HG03521 (cell line): ENCODE measurements at regions not wholly inside any gene's neighbourhood (a gene's known extent, or its start where the extent isn't known, plus 50 kb on each side); places are given as distances from the start of the nearest gene placed in this dataset.

ENCODE experiments used
- ATAC-seq: cut with Tn5 transposase; IDR thresholded peaks from one replicate; pipeline ENCODE4 v1.9.1; 2021; ENCODE audit warnings: mild to moderate bottlenecking, moderate library complexity; ENCODE audit not compliant: unreplicated experiment

GRCh38 chr2:18749912-18750526, 160.7 kb upstream of the NT5C1B start:
- ATAC-seq, result no peak

DNA sequence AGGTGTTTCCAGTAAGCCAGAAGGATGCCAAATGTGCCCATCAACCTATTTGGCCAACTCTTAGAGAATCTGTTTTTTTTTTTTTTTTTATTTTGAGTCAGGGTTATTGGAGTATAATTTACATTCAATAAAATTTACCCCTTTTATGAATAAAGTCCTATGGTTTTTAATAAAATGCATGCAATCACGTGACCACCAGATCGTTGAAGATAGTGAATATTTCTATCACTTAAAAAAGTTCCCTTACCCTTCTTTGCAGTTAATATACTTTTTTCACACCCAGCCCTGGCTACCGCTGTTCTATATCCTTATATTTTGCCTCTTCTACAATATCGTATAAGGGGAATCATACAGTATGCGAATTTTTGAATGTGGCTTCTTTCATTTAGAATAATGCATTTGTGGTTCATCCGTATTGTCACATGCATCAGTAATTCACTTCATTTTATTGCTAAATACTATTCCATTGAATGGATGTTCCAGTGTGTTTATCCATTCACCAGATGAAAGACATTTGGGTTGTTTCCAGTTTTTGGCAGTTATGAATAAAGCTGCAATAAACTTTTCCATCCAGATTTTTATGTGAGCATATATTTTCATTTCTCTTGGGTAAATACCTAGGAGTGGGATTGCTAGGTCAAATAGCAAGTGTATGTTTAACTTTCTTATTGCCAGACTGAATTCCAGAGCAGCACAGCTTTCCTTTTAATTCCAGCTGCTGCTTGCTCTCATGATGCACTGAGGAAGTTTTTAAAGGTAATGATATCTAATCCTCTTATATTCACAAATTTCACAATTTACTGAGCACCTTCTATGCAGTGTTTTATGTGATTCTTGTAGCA, 156.3 kb upstream of the NT5C1B start:
- ATAC-seq, result no peak

DNA sequence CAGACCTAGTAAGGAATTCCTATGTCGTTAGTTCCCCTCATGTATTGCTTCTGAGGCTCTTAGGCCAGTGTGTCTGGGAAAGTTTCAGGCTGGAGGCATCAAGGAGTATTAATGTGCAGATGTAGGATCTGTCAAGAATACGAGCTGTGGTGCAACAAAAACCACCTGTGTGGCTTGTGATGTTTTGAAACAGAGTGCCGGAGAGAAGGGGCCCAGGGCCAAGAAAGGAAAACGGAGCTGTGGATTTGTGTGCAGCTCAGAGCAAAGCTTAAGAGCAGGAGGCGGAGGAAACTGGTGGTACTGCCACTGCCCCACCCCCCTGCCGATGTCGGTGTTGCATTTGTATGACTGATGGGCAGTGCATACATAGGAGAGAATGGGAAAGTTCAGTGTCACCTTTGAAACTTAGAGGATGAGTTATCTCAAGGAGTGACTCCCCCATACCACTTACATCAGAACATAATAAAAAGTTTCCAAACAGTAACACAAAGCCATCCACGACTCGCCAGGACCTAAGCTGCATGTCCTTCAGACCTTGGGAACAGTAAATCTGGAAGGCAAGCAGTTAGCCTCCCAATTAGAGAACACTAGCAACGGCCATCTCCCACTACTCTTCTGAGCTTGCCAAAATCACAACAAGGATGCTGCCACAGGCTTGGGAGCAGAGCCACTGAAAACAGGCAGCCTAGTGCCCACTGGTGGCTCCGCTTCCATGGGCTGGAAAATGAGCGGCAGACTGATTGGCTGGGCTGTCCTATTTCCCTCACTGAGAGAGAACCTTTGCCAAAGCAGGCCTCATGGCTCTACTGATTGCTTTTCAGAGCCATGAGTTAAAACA, 152.7 kb upstream of the NT5C1B start:
- ATAC-seq, result no peak

GRCh38 chr2:18741191-18741590, 151.8 kb upstream of the NT5C1B start:
- ATAC-seq, result no peak

GRCh38 chr2:18740474-18740881, 151.1 kb upstream of the NT5C1B start:
- ATAC-seq, result no peak

DNA sequence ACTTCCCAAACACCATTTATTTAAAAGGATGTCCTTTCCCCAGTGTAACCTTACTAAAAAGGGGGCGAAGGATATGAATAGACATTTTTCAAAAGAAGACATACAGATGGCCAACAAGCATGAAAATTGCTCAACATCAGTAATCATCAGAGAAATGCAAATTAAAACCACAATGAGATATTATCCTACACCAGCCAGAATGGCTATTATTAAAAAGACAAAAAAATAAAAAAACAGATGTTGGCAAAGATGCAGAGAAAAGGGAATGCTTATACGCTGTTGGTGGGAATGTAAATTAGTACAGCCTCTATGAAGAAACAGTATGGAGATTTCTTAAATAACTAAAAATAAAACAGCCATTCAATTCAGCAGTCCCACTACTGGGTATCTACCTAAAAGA, 142.3 kb upstream of the NT5C1B start:
- ATAC-seq, result no peak

GRCh38 chr2:18724371-18725145, 135.2 kb upstream of the NT5C1B start:
- ATAC-seq, result no peak

DNA sequence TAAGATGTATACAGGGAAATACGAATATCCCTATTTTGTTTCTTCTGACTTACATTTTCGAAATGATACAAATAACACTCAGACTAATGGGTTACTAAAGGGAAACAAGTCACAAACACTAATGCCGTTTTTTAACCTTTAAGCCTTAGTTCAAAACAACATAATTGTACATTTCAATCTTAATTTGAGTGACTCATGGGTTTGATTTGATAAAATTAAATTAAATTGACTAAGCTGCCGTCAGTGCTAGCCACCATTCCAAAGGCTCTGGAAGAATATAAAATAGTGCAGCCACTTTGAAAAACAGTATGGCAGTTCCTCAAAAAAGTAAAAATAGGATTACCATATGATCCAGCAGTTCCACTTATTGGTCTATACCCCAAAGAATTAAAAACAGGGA, 133.8 kb upstream of the NT5C1B start:
- no peak for ATAC-seq

DNA sequence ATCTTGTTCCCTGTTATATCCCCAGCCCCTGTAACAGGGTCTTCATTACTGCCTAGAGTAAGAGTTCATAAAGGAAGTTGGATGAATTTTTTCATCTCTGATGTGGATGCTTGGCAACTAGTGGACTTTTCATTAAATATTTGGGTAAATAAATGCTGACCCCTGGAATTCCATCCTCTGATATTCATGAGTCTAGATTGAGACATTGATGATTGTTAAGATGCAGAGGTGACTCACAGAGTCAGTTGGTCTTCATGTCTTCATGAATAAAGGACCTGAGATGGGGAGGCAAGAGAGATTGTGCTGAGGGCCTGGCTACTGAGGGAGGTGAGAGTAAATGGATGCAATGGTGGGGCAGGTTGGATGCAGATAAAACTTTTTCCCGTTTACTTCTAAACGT, 132.7 kb upstream of the NT5C1B start:
- no peak for ATAC-seq

- ATAC-seq, result no peak
These were observed 131.9 kb upstream of the NT5C1B start for GRCh38 chr2:18721038-18721922.

DNA sequence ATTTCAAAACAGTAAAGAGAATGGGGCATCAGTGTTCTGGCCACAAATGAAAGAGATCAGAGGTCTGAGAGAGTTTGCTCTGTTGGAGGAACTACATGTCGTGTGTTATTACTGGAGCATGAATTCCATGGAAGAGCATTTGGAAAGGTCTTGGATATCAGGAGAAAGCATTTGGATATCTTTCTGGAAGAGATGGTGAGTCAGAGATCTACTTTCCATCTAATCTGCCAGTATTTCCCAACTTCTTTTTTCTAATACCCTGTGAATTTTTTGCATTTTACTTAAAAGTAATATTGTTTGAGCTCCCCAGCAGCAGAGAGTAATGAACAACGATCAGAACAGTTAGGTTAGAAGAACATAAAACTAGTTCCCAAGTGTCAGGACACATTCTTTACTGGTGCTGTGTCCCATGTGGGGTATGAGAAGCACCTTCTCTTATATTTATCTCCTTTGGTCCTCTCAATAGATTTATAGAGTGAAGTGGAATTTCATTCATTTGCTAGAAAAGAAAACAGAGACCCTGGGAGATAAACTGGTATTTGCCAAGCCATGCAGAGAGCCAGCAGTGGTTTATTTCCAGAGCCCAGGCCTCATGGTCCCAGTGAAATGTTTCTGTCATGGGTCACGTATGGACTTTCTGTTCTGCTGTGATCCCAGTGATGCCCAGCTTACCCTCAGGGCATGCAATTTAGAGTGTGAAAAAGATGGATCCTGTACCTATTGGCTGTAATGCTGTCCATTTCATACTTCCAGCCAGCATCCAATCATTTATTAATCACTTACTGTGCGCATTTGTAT, 130.8 kb upstream of the NT5C1B start:
- ATAC-seq, result no peak

GRCh38 chr2:18708203-18708715, 118.9 kb upstream of the NT5C1B start:
- no peak for ATAC-seq

- ATAC-seq, result no peak
These were observed 116.6 kb upstream of the NT5C1B start for GRCh38 chr2:18706001-18706400.

- no peak for ATAC-seq
These were observed 114.9 kb upstream of the NT5C1B start for GRCh38 chr2:18704276-18704675.

- no peak for ATAC-seq
These were observed 114.2 kb upstream of the NT5C1B start for GRCh38 chr2:18703555-18703954.

GRCh38 chr2:18701981-18702380, 112.6 kb upstream of the NT5C1B start:
- ATAC-seq, result no peak

GRCh38 chr2:18701546-18701945, 112.2 kb upstream of the NT5C1B start:
- ATAC-seq, result no peak

- ATAC-seq, result no peak
These were observed 101.0 kb upstream of the NT5C1B start for GRCh38 chr2:18690342-18690741.
